HUES48 (cell line): ENCODE measurements at regions not wholly inside any gene's neighbourhood (a gene's known extent, or its start where the extent isn't known, plus 50 kb on each side); places are given as distances from the start of the nearest gene placed in this dataset.

ENCODE experiments used
- H3K27ac ChIP-seq: one replicate; pipeline ENCODE4 v1.7.0; 2013; ENCODE audit warnings: low read depth, low read length, inconsistent platforms
- H3K27me3 ChIP-seq: 2 replicates; pipeline ENCODE4 v1.6.1; 2013; ENCODE audit warnings: mild to moderate bottlenecking, low read length; ENCODE audit not compliant: control insufficient read depth, insufficient read depth
- H3K36me3 ChIP-seq: 2 replicates; pipeline ENCODE4 v1.6.1; 2013; ENCODE audit warnings: low read length; ENCODE audit not compliant: control insufficient read depth, insufficient read depth
- H3K4me1 ChIP-seq: 2 replicates; pipeline ENCODE4 v1.6.1; 2013; ENCODE audit warnings: mild to moderate bottlenecking, low read length; ENCODE audit not compliant: control insufficient read depth, insufficient read depth
- H3K4me3 ChIP-seq: 2 replicates; pipeline ENCODE4 v1.5.1; 2013; ENCODE audit warnings: mild to moderate bottlenecking, low read depth, low read length
- H3K9ac ChIP-seq: 2 replicates; pipeline ENCODE4 v1.6.1; 2013; ENCODE audit warnings: mild to moderate bottlenecking, low read depth, low read length, moderate library complexity
- H3K9me3 ChIP-seq: 2 replicates; pipeline ENCODE4 v1.6.1; 2013; ENCODE audit warnings: low read length; ENCODE audit not compliant: control insufficient read depth, insufficient read depth

GRCh38 chr6:133631421-133631820 lies 257.5 kb upstream of the TCF21 start:
- H3K9ac ChIP-seq, result no peak overlapping the region
- H3K4me3 ChIP-seq, result no peak overlapping the region
- H3K36me3 ChIP-seq, result no peaks in the 10 kb centered on the region
- no peaks in the 10 kb centered on the region for H3K9me3 ChIP-seq
- H3K27me3 ChIP-seq, result no peaks in the 10 kb centered on the region
- no peak overlapping the region for H3K27ac ChIP-seq
- H3K4me1 ChIP-seq, result 0 out of 2 replicates have a peak, but pooled peaks cover 5% of the 10 kb centered on the region

DNA sequence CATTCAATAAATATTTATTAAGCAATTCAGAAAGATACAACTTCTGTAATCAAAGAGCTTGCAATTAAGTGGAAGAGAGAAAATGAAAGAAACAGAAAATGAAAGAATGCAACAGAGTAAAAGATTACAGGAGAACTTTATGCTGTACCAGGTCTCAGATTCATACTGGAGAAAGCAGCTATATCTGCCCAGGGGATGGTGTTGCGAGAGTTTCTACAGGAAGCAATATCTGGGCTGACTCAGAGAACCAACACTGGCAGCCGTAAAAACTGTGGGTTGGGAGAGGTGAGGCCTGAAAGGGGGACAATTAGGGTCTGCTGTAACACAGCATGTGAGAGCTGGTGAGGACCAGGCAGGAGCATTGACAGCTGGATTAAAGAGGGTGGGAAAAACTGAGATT lies 256.7 kb upstream of the TCF21 start:
- H3K27me3 ChIP-seq, result no peaks in the 10 kb centered on the region
- H3K4me3 ChIP-seq, result no peak overlapping the region
- no peaks in the 10 kb centered on the region for H3K36me3 ChIP-seq
- H3K9ac ChIP-seq, result no peak overlapping the region
- 0 out of 2 replicates have a peak, but pooled peaks cover 5% of the 10 kb centered on the region for H3K4me1 ChIP-seq
- H3K9me3 ChIP-seq, result no peaks in the 10 kb centered on the region
- H3K27ac ChIP-seq, result no peak overlapping the region

DNA sequence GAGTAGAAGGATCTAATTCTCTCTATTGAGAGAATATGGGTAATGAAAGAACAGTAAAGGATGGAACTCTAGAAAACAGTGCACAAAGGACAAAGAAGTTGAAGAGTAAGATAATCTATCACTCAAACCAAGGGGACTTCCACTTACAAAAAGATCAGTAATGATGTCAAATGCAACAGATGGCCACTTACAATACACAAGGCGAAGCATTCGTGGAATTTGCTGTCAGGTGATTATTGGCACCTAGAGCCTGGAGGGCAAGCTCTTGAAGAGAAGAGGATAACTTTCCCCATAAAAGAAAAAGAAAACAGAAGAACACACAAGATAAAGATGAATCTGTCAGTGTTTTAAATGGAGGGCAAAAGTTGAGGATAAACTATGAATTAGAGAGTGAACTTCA lies 256.0 kb upstream of the TCF21 start:
- Histone ChIP-seq H3K4me3 (no peak overlapping the region), H3K27me3 (no peaks in the 10 kb centered on the region), H3K9me3 (no peaks in the 10 kb centered on the region), H3K4me1 (0 out of 2 replicates have a peak, but pooled peaks cover 5% of the 10 kb centered on the region), H3K9ac (no peak overlapping the region), H3K27ac (no peak overlapping the region), H3K36me3 (no peaks in the 10 kb centered on the region)

DNA sequence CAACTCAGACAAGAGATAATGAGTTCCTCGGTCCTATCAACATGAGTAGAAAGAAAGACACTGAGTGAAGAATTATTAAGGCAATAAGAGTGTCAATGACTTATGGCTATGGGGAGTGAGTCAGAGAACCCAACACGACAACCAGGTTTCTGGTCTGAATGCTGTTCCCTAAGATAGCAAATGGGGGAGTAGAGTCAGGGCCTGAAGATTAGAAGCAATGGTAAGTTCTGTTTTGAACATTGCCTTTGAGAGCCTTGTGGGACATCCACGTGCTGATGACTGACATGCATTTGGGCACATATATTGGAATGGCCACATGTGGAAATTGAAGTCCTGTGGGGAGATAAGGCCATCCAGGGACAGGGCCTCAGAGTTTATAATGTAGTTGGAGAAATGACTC lies 254.4 kb upstream of the TCF21 start:
- Histone ChIP-seq H3K9ac (no peak overlapping the region), H3K27ac (no peak overlapping the region), H3K36me3 (no peaks in the 10 kb centered on the region), H3K4me3 (no peak overlapping the region), H3K4me1 (0 out of 2 replicates have a peak, but pooled peaks cover 5% of the 10 kb centered on the region), H3K9me3 (no peaks in the 10 kb centered on the region), H3K27me3 (no peaks in the 10 kb centered on the region)

- no peaks in the 10 kb centered on the region for H3K27me3 ChIP-seq
- H3K4me3 ChIP-seq, result no peak overlapping the region
- no peak overlapping the region for H3K9ac ChIP-seq
- H3K27ac ChIP-seq, result no peak overlapping the region
- H3K9me3 ChIP-seq, result no peaks in the 10 kb centered on the region
- no peaks in the 10 kb centered on the region for H3K36me3 ChIP-seq
- H3K4me1 ChIP-seq, result 0 out of 2 replicates have a peak, but pooled peaks cover 5% of the 10 kb centered on the region
These were observed 253.5 kb upstream of the TCF21 start for GRCh38 chr6:133635447-133635846.

DNA sequence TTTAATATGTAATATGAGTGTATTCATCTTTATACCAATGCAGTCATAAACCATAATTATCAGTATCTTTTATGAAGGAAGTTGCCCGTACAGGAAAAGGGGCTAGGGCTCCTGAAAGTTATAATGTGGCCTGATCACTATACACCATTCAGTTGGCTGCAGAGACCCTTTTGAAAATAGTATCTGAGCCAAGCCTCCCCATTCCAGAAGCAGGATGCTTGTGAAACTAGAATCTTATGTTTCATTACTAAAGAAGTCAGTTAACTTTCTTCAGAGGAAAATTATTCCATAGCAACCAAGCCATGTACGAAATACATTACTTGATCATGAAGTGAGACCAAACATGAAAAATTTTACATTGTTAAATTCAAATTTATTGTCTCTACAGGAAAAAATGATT lies 251.5 kb upstream of the TCF21 start:
- Histone ChIP-seq H3K27me3 (no peaks in the 10 kb centered on the region), H3K9ac (no peak overlapping the region)

GRCh38 chr6:133637874-133638273 lies 251.0 kb upstream of the TCF21 start:
- Histone ChIP-seq H3K27ac (no peak overlapping the region), H3K4me3 (no peak overlapping the region), H3K4me1 (no peaks in the 10 kb centered on the region), H3K9ac (no peak overlapping the region), H3K27me3 (no peaks in the 10 kb centered on the region), H3K9me3 (no peaks in the 10 kb centered on the region), H3K36me3 (no peaks in the 10 kb centered on the region)

More for the DNA sequence above, 251.5 kb upstream of the TCF21 start:
- no peaks in the 10 kb centered on the region for H3K9me3 ChIP-seq
- H3K27ac ChIP-seq, result no peak overlapping the region
- 0 out of 2 replicates have a peak, but pooled peaks cover 4% of the 10 kb centered on the region for H3K4me1 ChIP-seq
- no peaks in the 10 kb centered on the region for H3K36me3 ChIP-seq
- no peak overlapping the region for H3K4me3 ChIP-seq

DNA sequence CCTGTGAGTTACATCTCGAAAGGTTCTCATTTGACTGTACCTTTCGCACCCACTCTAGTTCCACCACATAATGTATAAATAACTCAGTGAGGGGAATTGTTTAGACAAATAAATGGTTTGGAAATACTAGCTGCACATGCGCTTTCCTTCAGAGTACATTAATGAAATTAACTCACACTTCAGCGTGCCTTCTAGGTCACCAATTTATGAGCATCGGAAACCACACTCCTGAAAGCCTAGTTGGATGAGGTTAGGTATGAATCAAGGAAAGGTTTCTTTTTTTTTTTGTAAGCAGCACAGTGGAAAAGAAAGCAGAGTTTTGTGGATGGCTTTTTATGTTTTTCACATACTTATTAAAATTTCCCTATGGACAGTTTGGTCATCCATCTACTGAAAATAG lies 247.8 kb upstream of the TCF21 start:
- H3K9me3 ChIP-seq, result no peaks in the 10 kb centered on the region
- H3K4me3 ChIP-seq, result no peak overlapping the region
- H3K4me1 ChIP-seq, result peaks cover 15% of the 10 kb centered on the region; the same call in 1 of the 2 replicates
- no peaks in the 10 kb centered on the region for H3K27me3 ChIP-seq
- no peak overlapping the region for H3K9ac ChIP-seq
- no peak overlapping the region for H3K27ac ChIP-seq
- no peaks in the 10 kb centered on the region for H3K36me3 ChIP-seq

- Histone ChIP-seq H3K27ac (no peak overlapping the region), H3K4me1 (peaks cover 15% of the 10 kb centered on the region; the same call in 1 of the 2 replicates), H3K9me3 (no peaks in the 10 kb centered on the region), H3K9ac (no peak overlapping the region), H3K36me3 (no peaks in the 10 kb centered on the region), H3K27me3 (no peaks in the 10 kb centered on the region), H3K4me3 (no peak overlapping the region)
These were observed 244.4 kb upstream of the TCF21 start for GRCh38 chr6:133644548-133644891.

DNA sequence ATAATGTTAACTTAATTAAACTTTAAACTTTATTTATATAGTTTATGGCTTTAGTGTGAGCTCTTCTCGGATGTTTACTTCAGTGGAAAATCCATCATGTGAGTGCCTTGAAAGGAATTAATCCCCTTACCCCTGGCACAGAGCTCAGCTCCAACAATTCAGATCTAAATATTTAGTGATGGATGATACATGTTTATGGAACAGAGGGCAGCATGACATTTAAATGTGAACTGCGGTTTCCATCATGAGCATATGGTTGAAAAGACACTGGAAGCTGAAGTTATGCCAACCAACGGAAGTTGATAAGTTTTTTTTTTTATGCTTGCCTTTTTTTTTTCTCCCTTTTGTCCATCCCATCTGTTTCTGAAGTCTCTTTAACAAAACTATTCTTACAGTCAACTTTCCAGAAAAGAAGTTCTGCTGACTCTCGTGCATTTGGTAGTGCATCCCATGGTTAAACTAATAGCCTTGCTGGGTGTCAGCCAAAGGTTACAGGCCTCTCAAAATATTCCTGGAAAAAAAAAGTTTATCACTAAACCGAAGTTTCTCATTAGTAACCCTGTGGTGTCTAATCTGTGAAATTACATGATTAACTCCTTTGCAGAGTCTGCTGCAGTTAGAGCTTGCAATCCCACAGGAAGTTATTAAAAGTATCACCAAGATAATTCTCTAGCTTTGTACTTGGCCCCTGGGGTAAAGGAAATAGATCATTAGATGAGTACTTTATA lies 243.9 kb upstream of the TCF21 start:
- Histone ChIP-seq H3K4me1 (peaks cover 15% of the 10 kb centered on the region; the same call in 1 of the 2 replicates), H3K27me3 (no peaks in the 10 kb centered on the region), H3K27ac (peak overlapping the region; percentile 46), H3K4me3 (no peak overlapping the region), H3K36me3 (no peaks in the 10 kb centered on the region), H3K9ac (no peak overlapping the region), H3K9me3 (no peaks in the 10 kb centered on the region)

- H3K36me3 ChIP-seq, result no peaks in the 10 kb centered on the region
- H3K27me3 ChIP-seq, result no peaks in the 10 kb centered on the region
- H3K9me3 ChIP-seq, result no peaks in the 10 kb centered on the region
- no peak overlapping the region for H3K9ac ChIP-seq
- H3K4me3 ChIP-seq, result no peak overlapping the region
- H3K4me1 ChIP-seq, result peaks cover 15% of the 10 kb centered on the region; the same call in 1 of the 2 replicates
- H3K27ac ChIP-seq, result no peak overlapping the region
These were observed 242.8 kb upstream of the TCF21 start for GRCh38 chr6:133645966-133646740.
